ENCODE measurements at regions not wholly inside any gene's neighbourhood (a gene's known extent, or its start where the extent isn't known, plus 50 kb on each side); places are given as distances from the start of the nearest gene placed in this dataset.

DNA sequence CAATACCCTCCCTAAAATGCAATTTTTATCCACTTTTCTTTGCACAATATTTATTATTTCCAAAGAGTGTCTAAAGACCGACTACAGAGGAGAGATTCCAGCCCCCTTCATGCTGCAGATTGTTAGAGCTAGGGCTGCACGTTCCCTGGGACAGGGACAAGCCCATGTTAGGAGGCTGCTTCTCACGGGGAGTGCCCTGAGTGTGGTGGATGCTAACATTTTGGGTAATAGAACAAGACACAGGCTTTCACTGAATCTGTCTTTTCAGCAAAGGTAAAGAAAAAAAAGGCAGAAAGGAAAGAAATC, 125.4 kb downstream of the RIPK4 start:
- H3K27ac ChIP-seq (ENCODE audit: low read length in 2 of 2): no peak overlapping the region
- H3K4me3 ChIP-seq (ENCODE audit: control extremely low read depth in 1 of 5, extremely low read depth in 1 of 5, insufficient read depth in 1 of 5, low read depth in 2 of 5, low read length in 4 of 5): no peak overlapping the region
- Mint-ChIP-seq H3K27me3 (peaks cover 27% of the 10 kb centered on the region), H3K9me3 (ENCODE audit: insufficient read depth) (no peaks in the 10 kb centered on the region), H3K4me1 (no peaks in the 10 kb centered on the region), H3K4me3 (no peak overlapping the region), H3K27ac (no peak overlapping the region)
- H3K9ac ChIP-seq (ENCODE audit: low read length): no peak overlapping the region
- H3K27me3 ChIP-seq (replicated peaks in 1 of 4; ENCODE audit: control extremely low read depth in 1 of 4, control insufficient read depth in 3 of 4, insufficient read depth in 4 of 4, low read length in 3 of 4): peaks cover 0 to 12% (median 0%) of the 10 kb centered on the region in 4 experiments
- DNase-seq (no peak), ATAC-seq (ENCODE audit: low read depth) (no peak)
- TF ChIP-seq, protein P1, sequence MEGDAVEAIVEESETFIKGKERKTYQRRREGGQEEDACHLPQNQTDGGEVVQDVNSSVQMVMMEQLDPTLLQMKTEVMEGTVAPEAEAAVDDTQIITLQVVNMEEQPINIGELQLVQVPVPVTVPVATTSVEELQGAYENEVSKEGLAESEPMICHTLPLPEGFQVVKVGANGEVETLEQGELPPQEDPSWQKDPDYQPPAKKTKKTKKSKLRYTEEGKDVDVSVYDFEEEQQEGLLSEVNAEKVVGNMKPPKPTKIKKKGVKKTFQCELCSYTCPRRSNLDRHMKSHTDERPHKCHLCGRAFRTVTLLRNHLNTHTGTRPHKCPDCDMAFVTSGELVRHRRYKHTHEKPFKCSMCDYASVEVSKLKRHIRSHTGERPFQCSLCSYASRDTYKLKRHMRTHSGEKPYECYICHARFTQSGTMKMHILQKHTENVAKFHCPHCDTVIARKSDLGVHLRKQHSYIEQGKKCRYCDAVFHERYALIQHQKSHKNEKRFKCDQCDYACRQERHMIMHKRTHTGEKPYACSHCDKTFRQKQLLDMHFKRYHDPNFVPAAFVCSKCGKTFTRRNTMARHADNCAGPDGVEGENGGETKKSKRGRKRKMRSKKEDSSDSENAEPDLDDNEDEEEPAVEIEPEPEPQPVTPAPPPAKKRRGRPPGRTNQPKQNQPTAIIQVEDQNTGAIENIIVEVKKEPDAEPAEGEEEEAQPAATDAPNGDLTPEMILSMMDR (IDR thresholded peaks at IDR 0.05): no peak
- no peak for TF ChIP-seq EZH2 (IDR thresholded peaks at IDR 0.05; ENCODE audit: borderline replicate concordance, insufficient read depth, low read depth, low read length, poor library complexity, severe bottlenecking)
- POLR2A ChIA-PET: no interaction called here
- no peaks in the 10 kb centered on the region for H3K9me3 ChIP-seq (ENCODE audit: control extremely low read depth in 1 of 3, control insufficient read depth in 2 of 3, insufficient read depth in 1 of 3, low read length in 2 of 3)
- H3K4me1 ChIP-seq (ENCODE audit: control insufficient read depth in 2 of 2, insufficient read depth in 2 of 2, low read length in 2 of 2): no peaks in the 10 kb centered on the region
- WGBS (ENCODE audit: insufficient coverage): 72% methylated on average over 3 of the region's 3 CpGs
- no peaks in the 10 kb centered on the region for H4K20me1 ChIP-seq (ENCODE audit: control insufficient read depth, insufficient read depth, low read length, poor library complexity, severe bottlenecking)
- no peak overlapping the region for H3K4me2 ChIP-seq (replicated peaks; ENCODE audit: low read depth, low read length, poor library complexity, severe bottlenecking)
- CTCF ChIA-PET: no interaction called here
- H3K36me3 ChIP-seq (replicated peaks in 1 of 2; ENCODE audit: control extremely low read depth in 1 of 2, control insufficient read depth in 1 of 2, extremely low read depth in 1 of 2, insufficient read depth in 2 of 2, low read length in 1 of 2): no peaks in the 10 kb centered on the region
- H2AFZ ChIP-seq (ENCODE audit: insufficient read depth, low read depth, low read length, poor library complexity, severe bottlenecking): no peak overlapping the region
- intact Hi-C loops (cut with micrococcal nuclease): no loop called here
- no peaks in the 10 kb centered on the region for H3K79me2 ChIP-seq (ENCODE audit: control insufficient read depth, insufficient read depth, low read length)

DNA sequence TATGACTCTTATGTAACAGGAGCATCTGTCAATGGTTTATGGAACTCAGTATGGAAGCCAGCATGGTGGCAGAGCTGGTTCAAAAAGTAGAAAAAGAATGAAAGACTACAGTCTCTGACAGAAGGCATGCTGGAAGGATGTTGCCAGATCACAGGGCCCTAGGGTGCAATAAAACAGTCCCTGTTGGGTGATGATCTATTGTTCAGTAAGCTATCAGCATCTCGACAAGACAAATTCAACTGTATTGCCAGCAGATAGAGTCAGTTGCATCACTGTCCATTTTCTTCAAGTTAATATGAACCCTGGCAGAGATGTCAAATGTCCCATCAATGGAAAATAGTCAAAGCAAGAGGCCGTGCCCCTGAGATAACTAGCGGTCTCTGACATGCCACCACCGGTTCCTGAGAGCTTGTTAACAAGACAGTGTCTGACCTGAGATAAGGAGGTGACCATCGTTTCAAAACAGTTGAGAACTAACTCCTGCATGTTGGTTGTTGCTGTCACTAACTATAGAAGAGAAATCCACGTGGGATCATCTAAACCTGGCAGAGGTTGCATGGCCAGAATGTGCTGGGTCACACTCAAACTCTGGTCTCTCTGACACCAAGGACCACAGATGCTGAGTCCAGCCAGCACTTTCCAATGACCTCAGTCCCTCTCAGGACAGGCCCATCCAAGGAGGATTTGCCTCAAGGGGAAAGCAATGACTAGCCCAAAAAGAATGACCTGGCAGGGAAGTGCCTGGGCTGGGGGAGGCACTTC, 125.9 kb downstream of the RIPK4 start:
- H4K20me1 ChIP-seq (ENCODE audit: control insufficient read depth, insufficient read depth, low read length, poor library complexity, severe bottlenecking): no peaks in the 10 kb centered on the region
- H3K36me3 ChIP-seq (replicated peaks in 1 of 2; ENCODE audit: control extremely low read depth in 1 of 2, control insufficient read depth in 1 of 2, extremely low read depth in 1 of 2, insufficient read depth in 2 of 2, low read length in 1 of 2): no peaks in the 10 kb centered on the region
- peaks cover 32% of the 10 kb centered on the region for H3K27me3 Mint-ChIP-seq
- no peak overlapping the region for H2AFZ ChIP-seq (ENCODE audit: insufficient read depth, low read depth, low read length, poor library complexity, severe bottlenecking)
- no peak overlapping the region for H3K4me2 ChIP-seq (replicated peaks; ENCODE audit: low read depth, low read length, poor library complexity, severe bottlenecking)
- H3K4me1 ChIP-seq (ENCODE audit: control insufficient read depth in 2 of 2, insufficient read depth in 2 of 2, low read length in 2 of 2): no peaks in the 10 kb centered on the region
- ChIA-PET CTCF (no interaction called here), POLR2A (no interaction called here)
- no peak overlapping the region for H3K27ac ChIP-seq (ENCODE audit: low read length in 2 of 2)
- no peak overlapping the region for H3K9ac ChIP-seq (ENCODE audit: low read length)
- H3K4me3 ChIP-seq (ENCODE audit: control extremely low read depth in 1 of 5, extremely low read depth in 1 of 5, insufficient read depth in 1 of 5, low read depth in 2 of 5, low read length in 4 of 5): no peak overlapping the region
- 88% methylated on average over 6 of the region's 6 CpGs for WGBS (ENCODE audit: insufficient coverage)
- ATAC-seq (ENCODE audit: low read depth) (no peak), DNase-seq (no peak)
- no peak overlapping the region for H3K27ac Mint-ChIP-seq
- H3K4me3 Mint-ChIP-seq: no peak overlapping the region
- TF ChIP-seq, protein P1 (IDR thresholded peaks at IDR 0.05): no peak
- no peak for TF ChIP-seq EZH2 (IDR thresholded peaks at IDR 0.05; ENCODE audit: borderline replicate concordance, insufficient read depth, low read depth, low read length, poor library complexity, severe bottlenecking)
- H3K4me1 Mint-ChIP-seq: no peaks in the 10 kb centered on the region
- H3K27me3 ChIP-seq (replicated peaks in 1 of 4; ENCODE audit: control extremely low read depth in 1 of 4, control insufficient read depth in 3 of 4, insufficient read depth in 4 of 4, low read length in 3 of 4): peaks cover 0 to 12% (median 0%) of the 10 kb centered on the region in 4 experiments
- intact Hi-C loops (cut with micrococcal nuclease): no loop called here
- no peaks in the 10 kb centered on the region for H3K79me2 ChIP-seq (ENCODE audit: control insufficient read depth, insufficient read depth, low read length)
- H3K9me3 ChIP-seq (ENCODE audit: control extremely low read depth in 1 of 3, control insufficient read depth in 2 of 3, insufficient read depth in 1 of 3, low read length in 2 of 3): no peaks in the 10 kb centered on the region
- no peaks in the 10 kb centered on the region for H3K9me3 Mint-ChIP-seq (ENCODE audit: insufficient read depth)
